ENCODE measurements at regions not wholly inside any gene's neighbourhood (a gene's known extent, or its start where the extent isn't known, plus 50 kb on each side); places are given as distances from the start of the nearest gene placed in this dataset.

DNA sequence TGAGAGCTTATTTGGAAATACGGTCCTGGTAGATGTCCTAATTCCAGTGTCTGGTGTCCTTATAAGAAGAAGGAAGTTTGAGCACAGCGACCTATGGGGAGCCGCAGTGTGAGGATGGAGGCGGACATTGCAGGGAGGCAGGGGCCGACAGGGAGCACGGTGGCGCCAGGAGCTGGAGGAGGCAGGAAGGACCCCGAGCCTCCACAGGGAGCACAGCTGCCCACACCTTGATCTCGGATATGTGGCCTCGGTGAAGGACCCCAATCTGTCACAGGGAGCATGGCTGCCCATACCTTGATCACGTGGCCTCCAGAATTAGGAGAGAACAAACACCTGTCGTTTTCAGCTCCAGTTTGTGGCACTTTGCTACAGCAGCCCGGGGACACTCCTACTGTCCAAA is 461.6 kb upstream of the SALL3 start:
- TF ChIP-seq POLR2AphosphoS5 (IDR thresholded peaks at IDR 0.05; ENCODE audit: low read depth, low read length), result no peak
- no peak for TF ChIP-seq SIN3A (IDR thresholded peaks at IDR 0.05; ENCODE audit: borderline replicate concordance, insufficient read depth, low read length)
- TF ChIP-seq, protein P1, sequence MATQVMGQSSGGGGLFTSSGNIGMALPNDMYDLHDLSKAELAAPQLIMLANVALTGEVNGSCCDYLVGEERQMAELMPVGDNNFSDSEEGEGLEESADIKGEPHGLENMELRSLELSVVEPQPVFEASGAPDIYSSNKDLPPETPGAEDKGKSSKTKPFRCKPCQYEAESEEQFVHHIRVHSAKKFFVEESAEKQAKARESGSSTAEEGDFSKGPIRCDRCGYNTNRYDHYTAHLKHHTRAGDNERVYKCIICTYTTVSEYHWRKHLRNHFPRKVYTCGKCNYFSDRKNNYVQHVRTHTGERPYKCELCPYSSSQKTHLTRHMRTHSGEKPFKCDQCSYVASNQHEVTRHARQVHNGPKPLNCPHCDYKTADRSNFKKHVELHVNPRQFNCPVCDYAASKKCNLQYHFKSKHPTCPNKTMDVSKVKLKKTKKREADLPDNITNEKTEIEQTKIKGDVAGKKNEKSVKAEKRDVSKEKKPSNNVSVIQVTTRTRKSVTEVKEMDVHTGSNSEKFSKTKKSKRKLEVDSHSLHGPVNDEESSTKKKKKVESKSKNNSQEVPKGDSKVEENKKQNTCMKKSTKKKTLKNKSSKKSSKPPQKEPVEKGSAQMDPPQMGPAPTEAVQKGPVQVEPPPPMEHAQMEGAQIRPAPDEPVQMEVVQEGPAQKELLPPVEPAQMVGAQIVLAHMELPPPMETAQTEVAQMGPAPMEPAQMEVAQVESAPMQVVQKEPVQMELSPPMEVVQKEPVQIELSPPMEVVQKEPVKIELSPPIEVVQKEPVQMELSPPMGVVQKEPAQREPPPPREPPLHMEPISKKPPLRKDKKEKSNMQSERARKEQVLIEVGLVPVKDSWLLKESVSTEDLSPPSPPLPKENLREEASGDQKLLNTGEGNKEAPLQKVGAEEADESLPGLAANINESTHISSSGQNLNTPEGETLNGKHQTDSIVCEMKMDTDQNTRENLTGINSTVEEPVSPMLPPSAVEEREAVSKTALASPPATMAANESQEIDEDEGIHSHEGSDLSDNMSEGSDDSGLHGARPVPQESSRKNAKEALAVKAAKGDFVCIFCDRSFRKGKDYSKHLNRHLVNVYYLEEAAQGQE (IDR thresholded peaks at IDR 0.05; ENCODE audit: insufficient read depth in 1 of 2, low read depth in 2 of 2, low read length in 2 of 2), result no peak
- TF ChIP-seq FOXP2 (optimal IDR thresholded peaks at IDR 0.05; ENCODE audit: borderline replicate concordance, extremely low read depth, extremely low read length, insufficient read depth), result no peak
- no peak for TF ChIP-seq TAF1 (IDR thresholded peaks at IDR 0.05; ENCODE audit: borderline replicate concordance, insufficient read depth, low read length)

DNA sequence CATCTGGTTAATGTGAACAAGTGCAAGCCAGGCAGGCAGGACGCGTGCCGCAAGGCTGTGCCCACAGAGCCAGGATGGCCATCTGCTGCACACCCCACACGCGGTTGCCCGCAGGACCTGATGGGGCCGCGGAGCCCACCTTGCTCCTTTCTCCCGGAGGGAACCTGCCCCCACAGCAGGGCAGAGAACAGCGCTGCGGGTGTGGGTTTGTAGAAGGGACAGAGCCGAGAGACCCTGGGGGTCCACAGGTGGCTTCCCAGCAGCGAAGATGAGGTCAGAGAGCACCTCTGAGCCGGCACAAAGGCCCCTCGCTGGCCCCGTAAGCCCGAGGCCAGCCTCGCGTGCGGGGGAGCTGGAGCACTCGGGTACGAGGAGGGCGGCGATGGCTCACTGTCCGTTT is 460.8 kb upstream of the SALL3 start:
- TF ChIP-seq TAF1 (IDR thresholded peaks at IDR 0.05; ENCODE audit: borderline replicate concordance, insufficient read depth, low read length) (no peak), FOXP2 (optimal IDR thresholded peaks at IDR 0.05; ENCODE audit: borderline replicate concordance, extremely low read depth, extremely low read length, insufficient read depth) (no peak), SIN3A (IDR thresholded peaks at IDR 0.05; ENCODE audit: borderline replicate concordance, insufficient read depth, low read length) (no peak), POLR2AphosphoS5 (IDR thresholded peaks at IDR 0.05; ENCODE audit: low read depth, low read length) (no peak)
- TF ChIP-seq, protein P1 (IDR thresholded peaks at IDR 0.05; ENCODE audit: insufficient read depth in 1 of 2, low read depth in 2 of 2, low read length in 2 of 2), result no peak

DNA sequence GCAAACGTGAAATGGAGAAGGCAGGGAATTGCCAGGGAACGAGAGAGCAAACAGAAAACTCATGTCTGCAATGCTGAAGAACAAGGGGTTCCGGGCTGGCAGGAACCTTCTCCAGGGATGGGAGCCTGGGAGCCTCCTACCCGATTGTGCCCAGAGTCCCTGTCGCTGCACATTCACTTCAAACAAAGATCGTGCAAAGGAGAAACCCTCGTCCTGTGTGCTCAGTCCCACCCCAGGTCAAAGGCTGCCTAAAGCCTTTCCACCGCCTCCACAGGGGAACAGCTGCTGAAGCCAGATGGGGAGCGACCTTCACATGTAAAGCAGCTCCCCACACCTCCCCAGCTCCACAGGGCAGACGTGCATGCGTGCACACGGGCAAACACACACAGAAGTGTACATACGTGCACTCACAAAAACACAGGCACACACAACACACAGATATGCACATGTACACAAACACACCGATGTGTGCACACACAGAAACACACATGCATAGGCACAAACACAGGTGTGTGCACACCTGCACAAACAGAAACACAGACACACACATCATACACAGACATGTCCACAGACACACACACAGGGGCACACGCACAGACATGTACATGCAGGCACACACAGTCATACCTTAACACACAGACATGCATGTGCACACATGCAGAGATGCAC is 460.1 kb upstream of the SALL3 start:
- TF ChIP-seq SIN3A (IDR thresholded peaks at IDR 0.05; ENCODE audit: borderline replicate concordance, insufficient read depth, low read length), result no peak
- TF ChIP-seq FOXP2 (optimal IDR thresholded peaks at IDR 0.05; ENCODE audit: borderline replicate concordance, extremely low read depth, extremely low read length, insufficient read depth), result no peak
- TF ChIP-seq, protein P1 (IDR thresholded peaks at IDR 0.05; ENCODE audit: insufficient read depth in 1 of 2, low read depth in 2 of 2, low read length in 2 of 2), result no peak
- TF ChIP-seq TAF1 (IDR thresholded peaks at IDR 0.05; ENCODE audit: borderline replicate concordance, insufficient read depth, low read length), result no peak

DNA sequence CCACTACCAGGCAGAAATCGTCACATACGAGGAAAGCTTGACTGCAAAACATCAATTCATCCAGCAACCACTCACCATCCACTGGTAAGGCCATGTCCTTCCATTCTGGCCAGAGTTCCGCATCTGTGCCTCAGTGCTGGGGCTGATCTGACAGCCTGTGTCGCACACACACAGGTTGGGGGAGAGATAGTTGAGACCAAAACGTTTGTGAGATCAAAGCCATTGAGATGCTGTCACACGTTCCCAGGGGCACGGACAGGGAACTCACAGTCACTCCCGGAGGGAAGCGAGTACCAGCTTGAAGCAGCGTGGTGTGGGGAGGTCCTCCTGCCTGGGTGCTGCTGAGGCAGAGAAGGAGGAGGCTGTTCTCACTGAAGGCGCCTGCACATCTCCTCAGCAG is 458.5 kb upstream of the SALL3 start:
- TF ChIP-seq FOXP2 (optimal IDR thresholded peaks at IDR 0.05; ENCODE audit: borderline replicate concordance, extremely low read depth, extremely low read length, insufficient read depth) (no peak), SIN3A (IDR thresholded peaks at IDR 0.05; ENCODE audit: borderline replicate concordance, insufficient read depth, low read length) (no peak), TAF1 (IDR thresholded peaks at IDR 0.05; ENCODE audit: borderline replicate concordance, insufficient read depth, low read length) (no peak), POLR2AphosphoS5 (IDR thresholded peaks at IDR 0.05; ENCODE audit: low read depth, low read length) (no peak)
- TF ChIP-seq, protein P1 (IDR thresholded peaks at IDR 0.05; ENCODE audit: insufficient read depth in 1 of 2, low read depth in 2 of 2, low read length in 2 of 2), result no peak
